ENCODE measurements at regions not wholly inside any gene's neighbourhood (a gene's known extent, or its start where the extent isn't known, plus 50 kb on each side); places are given as distances from the start of the nearest gene placed in this dataset.

- Mint-ChIP-seq H3K4me1 (peaks cover 18% of the 10 kb centered on the region), H3K9me3 (no peaks in the 10 kb centered on the region; the same call in 2 of the 3 replicates), H3K4me3 (no peak overlapping the region), H3K36me3 (ENCODE audit: low read depth) (no peaks in the 10 kb centered on the region), H3K27ac (no peak overlapping the region), H3K27me3 (ENCODE audit: insufficient read depth, low read depth, poor library complexity) (peaks cover 6% of the 10 kb centered on the region)
- Histone ChIP-seq H3K79me2 (replicated peaks; ENCODE audit: insufficient read depth) (no peaks in the 10 kb centered on the region), H3F3A (replicated peaks; ENCODE audit: low read depth) (no peaks in the 10 kb centered on the region), H3K9me2 (ENCODE audit: insufficient read depth) (no peaks in the 10 kb centered on the region; the same call in 1 of the 2 replicates), H3K4me1 (ENCODE audit: insufficient read depth) (peaks cover 5% of the 10 kb centered on the region; the same call in 1 of the 2 replicates), H3K27ac (ENCODE audit: low read depth) (no peak overlapping the region), H2AFZ (no peak overlapping the region), H4K20me1 (replicated peaks; ENCODE audit: insufficient read depth) (no peaks in the 10 kb centered on the region), H3K36me3 (ENCODE audit: insufficient read depth) (no peaks in the 10 kb centered on the region), H3K4me2 (no peak overlapping the region), H3K27me3 (ENCODE audit: insufficient read depth) (no peaks in the 10 kb centered on the region), H3K4me3 (no peak overlapping the region)
- ATAC-seq (peak; percentile 98), DNase-seq (ENCODE audit: low spot score) (peak; percentile 55)
- TF ChIP-seq EZH2 (IDR thresholded peaks at IDR 0.05; ENCODE audit: low read depth, unreplicated experiment) (no peak), ZNF114 (CRISPR knock-in tag; IDR thresholded peaks at IDR 0.05) (no peak), JUNB (IDR thresholded peaks at IDR 0.05; ENCODE audit: unreplicated experiment) (no peak), ZNF331 (CRISPR knock-in tag; IDR thresholded peaks at IDR 0.05; ENCODE audit: low read depth) (no peak), EZH2phosphoT487 (IDR thresholded peaks at IDR 0.05; ENCODE audit: unreplicated experiment) (no peak), REST (IDR thresholded peaks at IDR 0.05; ENCODE audit: unreplicated experiment) (no peak), POLR2AphosphoS5 (IDR thresholded peaks at IDR 0.05; ENCODE audit: low read depth) (no peak), CREB1 (CRISPR knock-in tag; IDR thresholded peaks at IDR 0.05; ENCODE audit: low read depth) (no peak), STAT1 (IDR thresholded peaks at IDR 0.05; ENCODE audit: unreplicated experiment) (no peak), NANOG (IDR thresholded peaks at IDR 0.05; ENCODE audit: borderline replicate concordance) (no peak)
- TF ChIP-seq, protein P1, sequence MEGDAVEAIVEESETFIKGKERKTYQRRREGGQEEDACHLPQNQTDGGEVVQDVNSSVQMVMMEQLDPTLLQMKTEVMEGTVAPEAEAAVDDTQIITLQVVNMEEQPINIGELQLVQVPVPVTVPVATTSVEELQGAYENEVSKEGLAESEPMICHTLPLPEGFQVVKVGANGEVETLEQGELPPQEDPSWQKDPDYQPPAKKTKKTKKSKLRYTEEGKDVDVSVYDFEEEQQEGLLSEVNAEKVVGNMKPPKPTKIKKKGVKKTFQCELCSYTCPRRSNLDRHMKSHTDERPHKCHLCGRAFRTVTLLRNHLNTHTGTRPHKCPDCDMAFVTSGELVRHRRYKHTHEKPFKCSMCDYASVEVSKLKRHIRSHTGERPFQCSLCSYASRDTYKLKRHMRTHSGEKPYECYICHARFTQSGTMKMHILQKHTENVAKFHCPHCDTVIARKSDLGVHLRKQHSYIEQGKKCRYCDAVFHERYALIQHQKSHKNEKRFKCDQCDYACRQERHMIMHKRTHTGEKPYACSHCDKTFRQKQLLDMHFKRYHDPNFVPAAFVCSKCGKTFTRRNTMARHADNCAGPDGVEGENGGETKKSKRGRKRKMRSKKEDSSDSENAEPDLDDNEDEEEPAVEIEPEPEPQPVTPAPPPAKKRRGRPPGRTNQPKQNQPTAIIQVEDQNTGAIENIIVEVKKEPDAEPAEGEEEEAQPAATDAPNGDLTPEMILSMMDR (conservative IDR thresholded peaks at IDR 0.05; ENCODE audit: low read depth in 2 of 2): no peak
- TF ChIP-seq, protein P2, sequence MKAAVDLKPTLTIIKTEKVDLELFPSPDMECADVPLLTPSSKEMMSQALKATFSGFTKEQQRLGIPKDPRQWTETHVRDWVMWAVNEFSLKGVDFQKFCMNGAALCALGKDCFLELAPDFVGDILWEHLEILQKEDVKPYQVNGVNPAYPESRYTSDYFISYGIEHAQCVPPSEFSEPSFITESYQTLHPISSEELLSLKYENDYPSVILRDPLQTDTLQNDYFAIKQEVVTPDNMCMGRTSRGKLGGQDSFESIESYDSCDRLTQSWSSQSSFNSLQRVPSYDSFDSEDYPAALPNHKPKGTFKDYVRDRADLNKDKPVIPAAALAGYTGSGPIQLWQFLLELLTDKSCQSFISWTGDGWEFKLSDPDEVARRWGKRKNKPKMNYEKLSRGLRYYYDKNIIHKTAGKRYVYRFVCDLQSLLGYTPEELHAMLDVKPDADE (IDR thresholded peaks at IDR 0.05): no peak
- TF ChIP-seq, protein P3, sequence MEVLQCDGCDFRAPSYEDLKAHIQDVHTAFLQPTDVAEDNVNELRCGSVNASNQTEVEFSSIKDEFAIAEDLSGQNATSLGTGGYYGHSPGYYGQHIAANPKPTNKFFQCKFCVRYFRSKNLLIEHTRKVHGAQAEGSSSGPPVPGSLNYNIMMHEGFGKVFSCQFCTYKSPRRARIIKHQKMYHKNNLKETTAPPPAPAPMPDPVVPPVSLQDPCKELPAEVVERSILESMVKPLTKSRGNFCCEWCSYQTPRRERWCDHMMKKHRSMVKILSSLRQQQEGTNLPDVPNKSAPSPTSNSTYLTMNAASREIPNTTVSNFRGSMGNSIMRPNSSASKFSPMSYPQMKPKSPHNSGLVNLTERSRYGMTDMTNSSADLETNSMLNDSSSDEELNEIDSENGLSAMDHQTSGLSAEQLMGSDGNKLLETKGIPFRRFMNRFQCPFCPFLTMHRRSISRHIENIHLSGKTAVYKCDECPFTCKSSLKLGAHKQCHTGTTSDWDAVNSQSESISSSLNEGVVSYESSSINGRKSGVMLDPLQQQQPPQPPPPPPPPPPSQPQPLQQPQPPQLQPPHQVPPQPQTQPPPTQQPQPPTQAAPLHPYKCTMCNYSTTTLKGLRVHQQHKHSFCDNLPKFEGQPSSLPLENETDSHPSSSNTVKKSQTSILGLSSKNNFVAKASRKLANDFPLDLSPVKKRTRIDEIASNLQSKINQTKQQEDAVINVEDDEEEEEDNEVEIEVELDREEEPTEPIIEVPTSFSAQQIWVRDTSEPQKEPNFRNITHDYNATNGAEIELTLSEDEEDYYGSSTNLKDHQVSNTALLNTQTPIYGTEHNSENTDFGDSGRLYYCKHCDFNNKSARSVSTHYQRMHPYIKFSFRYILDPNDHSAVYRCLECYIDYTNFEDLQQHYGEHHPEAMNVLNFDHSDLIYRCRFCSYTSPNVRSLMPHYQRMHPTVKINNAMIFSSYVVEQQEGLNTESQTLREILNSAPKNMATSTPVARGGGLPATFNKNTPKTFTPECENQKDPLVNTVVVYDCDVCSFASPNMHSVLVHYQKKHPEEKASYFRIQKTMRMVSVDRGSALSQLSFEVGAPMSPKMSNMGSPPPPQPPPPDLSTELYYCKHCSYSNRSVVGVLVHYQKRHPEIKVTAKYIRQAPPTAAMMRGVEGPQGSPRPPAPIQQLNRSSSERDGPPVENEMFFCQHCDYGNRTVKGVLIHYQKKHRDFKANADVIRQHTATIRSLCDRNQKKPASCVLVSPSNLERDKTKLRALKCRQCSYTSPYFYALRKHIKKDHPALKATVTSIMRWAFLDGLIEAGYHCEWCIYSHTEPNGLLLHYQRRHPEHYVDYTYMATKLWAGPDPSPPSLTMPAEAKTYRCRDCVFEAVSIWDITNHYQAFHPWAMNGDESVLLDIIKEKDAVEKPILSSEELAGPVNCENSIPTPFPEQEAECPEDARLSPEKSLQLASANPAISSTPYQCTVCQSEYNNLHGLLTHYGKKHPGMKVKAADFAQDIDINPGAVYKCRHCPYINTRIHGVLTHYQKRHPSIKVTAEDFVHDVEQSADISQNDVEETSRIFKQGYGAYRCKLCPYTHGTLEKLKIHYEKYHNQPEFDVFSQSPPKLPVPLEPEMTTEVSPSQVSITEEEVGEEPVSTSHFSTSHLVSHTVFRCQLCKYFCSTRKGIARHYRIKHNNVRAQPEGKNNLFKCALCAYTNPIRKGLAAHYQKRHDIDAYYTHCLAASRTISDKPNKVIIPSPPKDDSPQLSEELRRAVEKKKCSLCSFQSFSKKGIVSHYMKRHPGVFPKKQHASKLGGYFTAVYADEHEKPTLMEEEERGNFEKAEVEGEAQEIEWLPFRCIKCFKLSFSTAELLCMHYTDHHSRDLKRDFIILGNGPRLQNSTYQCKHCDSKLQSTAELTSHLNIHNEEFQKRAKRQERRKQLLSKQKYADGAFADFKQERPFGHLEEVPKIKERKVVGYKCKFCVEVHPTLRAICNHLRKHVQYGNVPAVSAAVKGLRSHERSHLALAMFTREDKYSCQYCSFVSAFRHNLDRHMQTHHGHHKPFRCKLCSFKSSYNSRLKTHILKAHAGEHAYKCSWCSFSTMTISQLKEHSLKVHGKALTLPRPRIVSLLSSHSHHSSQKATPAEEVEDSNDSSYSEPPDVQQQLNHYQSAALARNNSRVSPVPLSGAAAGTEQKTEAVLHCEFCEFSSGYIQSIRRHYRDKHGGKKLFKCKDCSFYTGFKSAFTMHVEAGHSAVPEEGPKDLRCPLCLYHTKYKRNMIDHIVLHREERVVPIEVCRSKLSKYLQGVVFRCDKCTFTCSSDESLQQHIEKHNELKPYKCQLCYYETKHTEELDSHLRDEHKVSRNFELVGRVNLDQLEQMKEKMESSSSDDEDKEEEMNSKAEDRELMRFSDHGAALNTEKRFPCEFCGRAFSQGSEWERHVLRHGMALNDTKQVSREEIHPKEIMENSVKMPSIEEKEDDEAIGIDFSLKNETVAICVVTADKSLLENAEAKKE (CRISPR knock-in tag; IDR thresholded peaks at IDR 0.05): no peak
Measured at GRCh38 chr1:242828828-242829227, 304.3 kb upstream of the PLD5 start.

All from GM23338 (cell line).